HCT116 (cell line): ENCODE measurements at regions not wholly inside any gene's neighbourhood (a gene's known extent, or its start where the extent isn't known, plus 50 kb on each side); places are given as distances from the start of the nearest gene placed in this dataset.

Source experiments
- ATAC-seq: fragments of 200-7000 bp; cut with Tn5 transposase; 2 replicates; pipeline ENCODE4 v1.9.1; 2020; ENCODE audit warnings: mild to moderate bottlenecking, moderate library complexity
- BruUV-seq: library from RNA; stranded (reverse); fragments of 400-500 nt; replicated peaks from 2 replicates; lab custom pipeline; 2021; lab: Mats Ljungman, UMichigan
- CTCF ChIA-PET: fragments of 300-600 bp; sonication (Branson Sonifier 250); formaldehyde crosslinking; loops from one replicate; lab custom pipeline; 2021; ENCODE audit warnings: antibody characterized with exemption; lab: Charles Lee
- POLR2A ChIA-PET: fragments of 300-600, 350-600 bp; sonication (Branson Sonifier 250); formaldehyde crosslinking; loops from one replicate; lab custom pipeline; 2021; ENCODE audit warnings: antibody characterized with exemption; lab: Charles Lee
- RAD21 ChIA-PET, 2 experiments: fragments of 300-600 bp; sonication (Branson Sonifier 250); formaldehyde crosslinking; loops; one replicate each; lab custom pipeline; 2023; ENCODE audit warnings: low total read pairs in 2 of 2; ENCODE audit not compliant: uncharacterized antibody in 2 of 2, unreplicated experiment in 2 of 2, low non-redundant PET in 1 of 2; lab: Charles Lee
- DNase-seq: peaks from one replicate; pipeline ENCODE4 v3.0.0-alpha.2; 2010; ENCODE audit warnings: low read depth, low spot score
- H2AFZ ChIP-seq: fragments of 200-600 bp; shearing (Covaris generic), sonication (generic); 2 replicates; pipeline ENCODE4 v1.6.1; 2017; ENCODE audit warnings: low read depth, mixed run types, mixed read lengths, antibody characterized with exemption, low read length; ENCODE audit not compliant: poor library complexity, severe bottlenecking
- H3K27ac ChIP-seq: 2 replicates; pipeline ENCODE4 v1.5.1; 2012; ENCODE audit warnings: low read depth, low read length
- H3K27me3 ChIP-seq: fragments of 200-600 bp; sonication (generic); 2 replicates; pipeline ENCODE4 v1.6.1; 2016; ENCODE audit warnings: mixed run types, low read length, mixed read lengths; ENCODE audit not compliant: insufficient read depth
- H3K36me3 ChIP-seq, 2 experiments: fragments of 200-500 bp in 1 of 2; fragments of 200-600 bp in 1 of 2; sonication (Bioruptor generic) in 1 of 2; sonication (generic) in 1 of 2; 2 replicates each; pipeline versions ENCODE4 v1.5.1 to v1.6.1; 2014 to 2016; ENCODE audit warnings: low read length in 2 of 2, inconsistent platforms in 1 of 2, mixed read lengths in 1 of 2, mixed run types in 1 of 2; ENCODE audit not compliant: insufficient read depth in 2 of 2, control insufficient read depth in 1 of 2
- H3K4me1 ChIP-seq, 2 experiments: fragments of 200-600 bp in 1 of 2; sonication (generic) in 1 of 2; 2 replicates each; pipeline versions ENCODE4 v1.5.1 to v1.6.1; 2012 to 2017; ENCODE audit warnings: low read length in 2 of 2, inconsistent platforms in 1 of 2, mild to moderate bottlenecking in 1 of 2, mixed read lengths in 1 of 2, mixed run types in 1 of 2, moderate library complexity in 1 of 2; ENCODE audit not compliant: insufficient read depth in 2 of 2, control insufficient read depth in 1 of 2
- H3K4me2 ChIP-seq: fragments of 200-600 bp; sonication (generic); 2 replicates; pipeline ENCODE4 v1.6.1; 2017; ENCODE audit warnings: mixed run types, low read length, mixed read lengths
- H3K4me3 ChIP-seq, 2 experiments: fragments of 200-600 bp in 1 of 2; sonication (generic) in 1 of 2; replicated peaks in 1 of 2; 2 replicates each; pipeline ENCODE4 v1.5.1; 2011 to 2016; ENCODE audit warnings: low read length in 2 of 2, control low read depth in 1 of 2, low read depth in 1 of 2, mild to moderate bottlenecking in 1 of 2, mixed read lengths in 1 of 2, mixed run types in 1 of 2
- H3K79me2 ChIP-seq: fragments of 200-600 bp; sonication (generic); 2 replicates; pipeline ENCODE4 v1.6.1; 2017; ENCODE audit warnings: mild to moderate bottlenecking, mixed run types, low read length, moderate library complexity, mixed read lengths; ENCODE audit not compliant: insufficient read depth
- H3K9ac ChIP-seq: fragments of 200-600 bp; sonication (generic); 2 replicates; pipeline ENCODE4 v1.6.1; 2016; ENCODE audit warnings: low read length, mixed read lengths
- H3K9me2 ChIP-seq: fragments of 200-600 bp; sonication (generic), shearing (Covaris generic); 2 replicates; pipeline ENCODE4 v1.6.1; 2017; ENCODE audit warnings: mixed run types, mild to moderate bottlenecking, moderate library complexity; ENCODE audit not compliant: insufficient read depth
- H3K9me3 ChIP-seq, 2 experiments: fragments of 200-500 bp in 1 of 2; fragments of 200-600 bp in 1 of 2; sonication (Bioruptor generic) in 1 of 2; sonication (generic) in 1 of 2; 2 replicates each; pipeline ENCODE4 v1.6.1; 2014 to 2017; ENCODE audit warnings: low read length in 2 of 2, mixed read lengths in 2 of 2, inconsistent platforms in 1 of 2, low read depth in 1 of 2, mild to moderate bottlenecking in 1 of 2, mixed run types in 1 of 2, moderate library complexity in 1 of 2; ENCODE audit not compliant: control insufficient read depth in 1 of 2, insufficient read depth in 1 of 2
- H4K20me1 ChIP-seq: fragments of 200-600 bp; sonication (generic), shearing (Covaris generic); 2 replicates; pipeline ENCODE4 v1.6.1; 2017; ENCODE audit warnings: mixed run types, mild to moderate bottlenecking, moderate library complexity; ENCODE audit not compliant: insufficient read depth
- CBX3 ChIP-seq: IDR thresholded peaks from 2 replicates; pipeline ENCODE4 v1.6.1; 2012; ENCODE audit warnings: low read depth
- CEBPB ChIP-seq: IDR thresholded peaks from 2 replicates; pipeline ENCODE4 v1.6.1; 2012; ENCODE audit warnings: low read depth
- ELF1 ChIP-seq: IDR thresholded peaks from 2 replicates; pipeline ENCODE4 v1.6.1; 2012; ENCODE audit warnings: low read depth, borderline replicate concordance
- EZH2 ChIP-seq: fragments of 200-600 bp; sonication (generic); IDR thresholded peaks from 2 replicates; pipeline ENCODE4 v1.6.1; 2017; ENCODE audit warnings: antibody characterized with exemption, mixed run types
- EZH2phosphoT487 ChIP-seq: fragments of 200-600 bp; IDR thresholded peaks from 2 replicates; pipeline ENCODE4 v1.6.1; 2018; ENCODE audit warnings: antibody characterized with exemption, borderline replicate concordance
- FOSL1 ChIP-seq: IDR thresholded peaks from 2 replicates; pipeline ENCODE4 v1.6.1; 2012; ENCODE audit warnings: low read depth
- POLR2AphosphoS5 ChIP-seq: IDR thresholded peaks from 2 replicates; pipeline ENCODE4 v1.6.1; 2011; ENCODE audit warnings: mild to moderate bottlenecking, low read depth, low read length, moderate library complexity
- RAD21 ChIP-seq: IDR thresholded peaks from 2 replicates; pipeline ENCODE4 v1.6.1; 2012; ENCODE audit warnings: low read depth, mild to moderate bottlenecking
- SIN3A ChIP-seq: IDR thresholded peaks from 2 replicates; pipeline ENCODE4 v1.6.1; 2012; ENCODE audit warnings: low read depth
- YY1 ChIP-seq: IDR thresholded peaks from 2 replicates; pipeline ENCODE4 v1.6.1; 2011; ENCODE audit warnings: low read length, low read depth, moderate library complexity, mild to moderate bottlenecking; ENCODE audit not compliant: insufficient replicate concordance; ENCODE audit errors: extremely low read depth
- ZFX ChIP-seq: fragments of 450-650 bp; IDR thresholded peaks from 2 replicates; pipeline ENCODE4 v1.6.1; 2017
- ZNF274 ChIP-seq: fragments of 200-500 bp; sonication (Bioruptor generic); IDR thresholded peaks from 2 replicates; pipeline ENCODE4 v1.6.1; 2014; ENCODE audit warnings: mild to moderate bottlenecking, low read depth, low read length, inconsistent platforms
- intact Hi-C: fragments of 100-400 bp; cut with micrococcal nuclease; formaldehyde crosslinking; loops from 2 replicates; pipeline ENCODE4 v1.10.0; 2022
- TF ChIP-seq, protein P1 (sequence below): IDR thresholded peaks from 2 replicates; pipeline ENCODE4 v1.6.1; 2011; ENCODE audit warnings: mild to moderate bottlenecking, low read length, moderate library complexity; ENCODE audit not compliant: insufficient replicate concordance; ENCODE audit errors: extremely low read depth
- TF ChIP-seq, protein P2 (sequence below), 3 experiments: fragments of 200-600 bp in 1 of 3; sonication (generic) in 1 of 3; IDR thresholded peaks in 2 of 3; conservative IDR thresholded peaks in 1 of 3; 2 replicates each; pipeline ENCODE4 v1.5.1; 2012 to 2017; ENCODE audit warnings: low read depth in 2 of 3, low read length in 2 of 3, antibody characterized with exemption in 1 of 3, borderline replicate concordance in 1 of 3, control low read depth in 1 of 3, mild to moderate bottlenecking in 1 of 3, mixed read lengths in 1 of 3, mixed run types in 1 of 3, moderate library complexity in 1 of 3; ENCODE audit not compliant: insufficient read depth in 1 of 3
- TF ChIP-seq, protein P3 (sequence below): IDR thresholded peaks from 2 replicates; pipeline ENCODE4 v1.6.1; 2012

DNA sequence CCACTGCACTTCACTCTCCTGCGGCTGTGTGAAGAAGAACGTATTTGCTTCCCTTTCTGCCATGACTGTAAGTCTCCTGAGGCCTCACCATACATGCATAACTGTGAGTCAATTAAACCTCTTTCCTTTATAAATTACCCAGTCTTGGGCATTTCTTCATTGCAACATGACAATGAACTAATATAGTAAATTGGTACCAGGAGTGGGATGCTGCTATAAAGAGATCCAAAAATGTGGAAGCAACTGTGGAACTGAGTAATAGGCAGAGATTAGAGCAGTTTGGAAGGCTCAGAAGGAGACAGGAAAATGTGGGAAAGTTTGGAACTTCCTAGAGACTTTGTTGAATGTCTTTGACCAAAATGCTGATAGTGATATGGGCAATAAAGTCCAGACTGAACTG, 1907.9 kb downstream of the MRPL39 start:
- RAD21 ChIA-PET, result no interaction called here
- Histone ChIP-seq H3K27me3 (no peaks in the 10 kb centered on the region), H3K4me3 (no peak overlapping the region), H3K9me2 (no peaks in the 10 kb centered on the region), H3K4me2 (no peak overlapping the region), H3K27ac (no peak overlapping the region), H3K9ac (no peak overlapping the region), H4K20me1 (no peaks in the 10 kb centered on the region), H3K36me3 (no peaks in the 10 kb centered on the region), H2AFZ (no peak overlapping the region), H3K79me2 (no peaks in the 10 kb centered on the region), H3K9me3 (peaks cover 28 to 42% of the 10 kb centered on the region in 2 experiments; a peak in 3 of 4 replicates), H3K4me1 (no peaks in the 10 kb centered on the region)
- TF ChIP-seq FOSL1 (no peak), EZH2phosphoT487 (no peak), ZNF274 (no peak), ELF1 (no peak), ZFX (no peak), POLR2AphosphoS5 (no peak), EZH2 (no peak), YY1 (no peak), CEBPB (no peak), CBX3 (no peak), RAD21 (no peak), SIN3A (no peak)
- TF ChIP-seq, protein P1, sequence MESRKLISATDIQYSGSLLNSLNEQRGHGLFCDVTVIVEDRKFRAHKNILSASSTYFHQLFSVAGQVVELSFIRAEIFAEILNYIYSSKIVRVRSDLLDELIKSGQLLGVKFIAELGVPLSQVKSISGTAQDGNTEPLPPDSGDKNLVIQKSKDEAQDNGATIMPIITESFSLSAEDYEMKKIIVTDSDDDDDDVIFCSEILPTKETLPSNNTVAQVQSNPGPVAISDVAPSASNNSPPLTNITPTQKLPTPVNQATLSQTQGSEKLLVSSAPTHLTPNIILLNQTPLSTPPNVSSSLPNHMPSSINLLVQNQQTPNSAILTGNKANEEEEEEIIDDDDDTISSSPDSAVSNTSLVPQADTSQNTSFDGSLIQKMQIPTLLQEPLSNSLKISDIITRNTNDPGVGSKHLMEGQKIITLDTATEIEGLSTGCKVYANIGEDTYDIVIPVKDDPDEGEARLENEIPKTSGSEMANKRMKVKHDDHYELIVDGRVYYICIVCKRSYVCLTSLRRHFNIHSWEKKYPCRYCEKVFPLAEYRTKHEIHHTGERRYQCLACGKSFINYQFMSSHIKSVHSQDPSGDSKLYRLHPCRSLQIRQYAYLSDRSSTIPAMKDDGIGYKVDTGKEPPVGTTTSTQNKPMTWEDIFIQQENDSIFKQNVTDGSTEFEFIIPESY, result no peak
- TF ChIP-seq, protein P2, sequence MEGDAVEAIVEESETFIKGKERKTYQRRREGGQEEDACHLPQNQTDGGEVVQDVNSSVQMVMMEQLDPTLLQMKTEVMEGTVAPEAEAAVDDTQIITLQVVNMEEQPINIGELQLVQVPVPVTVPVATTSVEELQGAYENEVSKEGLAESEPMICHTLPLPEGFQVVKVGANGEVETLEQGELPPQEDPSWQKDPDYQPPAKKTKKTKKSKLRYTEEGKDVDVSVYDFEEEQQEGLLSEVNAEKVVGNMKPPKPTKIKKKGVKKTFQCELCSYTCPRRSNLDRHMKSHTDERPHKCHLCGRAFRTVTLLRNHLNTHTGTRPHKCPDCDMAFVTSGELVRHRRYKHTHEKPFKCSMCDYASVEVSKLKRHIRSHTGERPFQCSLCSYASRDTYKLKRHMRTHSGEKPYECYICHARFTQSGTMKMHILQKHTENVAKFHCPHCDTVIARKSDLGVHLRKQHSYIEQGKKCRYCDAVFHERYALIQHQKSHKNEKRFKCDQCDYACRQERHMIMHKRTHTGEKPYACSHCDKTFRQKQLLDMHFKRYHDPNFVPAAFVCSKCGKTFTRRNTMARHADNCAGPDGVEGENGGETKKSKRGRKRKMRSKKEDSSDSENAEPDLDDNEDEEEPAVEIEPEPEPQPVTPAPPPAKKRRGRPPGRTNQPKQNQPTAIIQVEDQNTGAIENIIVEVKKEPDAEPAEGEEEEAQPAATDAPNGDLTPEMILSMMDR (IDR thresholded peaks at IDR 0.05 in 2 of 3, conservative IDR thresholded peaks at IDR 0.05 in 1 of 3; ENCODE audit: borderline replicate concordance in 1 of 3, insufficient read depth in 1 of 3, low read depth in 2 of 3, low read length in 2 of 3), result no peak
- TF ChIP-seq, protein P3, sequence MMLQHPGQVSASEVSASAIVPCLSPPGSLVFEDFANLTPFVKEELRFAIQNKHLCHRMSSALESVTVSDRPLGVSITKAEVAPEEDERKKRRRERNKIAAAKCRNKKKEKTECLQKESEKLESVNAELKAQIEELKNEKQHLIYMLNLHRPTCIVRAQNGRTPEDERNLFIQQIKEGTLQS, result no peak
- intact Hi-C loops, result no loop called here
- no TSS peak for BruUV-seq
- POLR2A ChIA-PET, result no interaction called here
- DNase-seq, result no peak
- CTCF ChIA-PET, result no interaction called here
- no peak for ATAC-seq
